ENCODE measurements at regions not wholly inside any gene's neighbourhood (a gene's known extent, or its start where the extent isn't known, plus 50 kb on each side); places are given as distances from the start of the nearest gene placed in this dataset.
"Not testable (repeated sequence)": the region's sequence is repeated elsewhere in the genome, so short reads cannot be mapped to it uniquely, and the experiment has no call there.

- no peak for DNase-seq
These were observed 153.8 kb downstream of the DEPDC1B start for GRCh38 chr5:60546207-60546606.

- no peak for DNase-seq
These were observed 154.4 kb downstream of the DEPDC1B start for GRCh38 chr5:60545551-60545950.

GRCh38 chr5:60544142-60544541 lies 155.8 kb downstream of the DEPDC1B start:
- no peak for DNase-seq

GRCh38 chr5:60541980-60542379 lies 158.0 kb downstream of the DEPDC1B start:
- no peak for DNase-seq

GRCh38 chr5:60540856-60541805 lies 158.8 kb downstream of the DEPDC1B start:
- DNase-seq, result no peak

GRCh38 chr5:60538955-60539866 lies 160.8 kb downstream of the DEPDC1B start:
- DNase-seq, result no peak

- DNase-seq, result no peak
These were observed 161.5 kb downstream of the DEPDC1B start for GRCh38 chr5:60538426-60538825.

GRCh38 chr5:60535951-60536350 lies 164.0 kb downstream of the DEPDC1B start:
- DNase-seq, result no peak

GRCh38 chr5:60535198-60535597 lies 164.8 kb downstream of the DEPDC1B start:
- no peak for DNase-seq

GRCh38 chr5:60533789-60534188 lies 166.2 kb downstream of the DEPDC1B start:
- DNase-seq, result no peak

- DNase-seq, result not testable (repeated sequence)
These were observed 167.2 kb downstream of the DEPDC1B start for GRCh38 chr5:60532796-60533195.

- DNase-seq, result not testable (repeated sequence)
These were observed 169.7 kb downstream of the DEPDC1B start for GRCh38 chr5:60530144-60530848.

GRCh38 chr5:60529001-60529400 lies 171.0 kb downstream of the DEPDC1B start:
- DNase-seq, result no peak

GRCh38 chr5:60527072-60527471 lies 172.9 kb downstream of the DEPDC1B start:
- no peak for DNase-seq

- DNase-seq, result no peak
These were observed 173.6 kb downstream of the DEPDC1B start for GRCh38 chr5:60526336-60526875.

- DNase-seq, result no peak
These were observed 177.6 kb downstream of the DEPDC1B start for GRCh38 chr5:60522292-60522905.

- no peak for DNase-seq
These were observed 178.3 kb downstream of the DEPDC1B start for GRCh38 chr5:60521376-60522291.

GRCh38 chr5:60520451-60521227 lies 179.3 kb downstream of the DEPDC1B start:
- no peak for DNase-seq

GRCh38 chr5:60519372-60519771 lies 180.6 kb downstream of the DEPDC1B start:
- no peak for DNase-seq

GRCh38 chr5:60517850-60518249 lies 182.1 kb downstream of the DEPDC1B start:
- no peak for DNase-seq
